Loucy (cell line): ENCODE measurements at regions not wholly inside any gene's neighbourhood (a gene's known extent, or its start where the extent isn't known, plus 50 kb on each side); places are given as distances from the start of the nearest gene placed in this dataset.

ENCODE experiments used
- EZH2phosphoT487 ChIP-seq: fragments of 200-600 bp; IDR thresholded peaks from 2 replicates; pipeline ENCODE4 v1.6.1; 2018; ENCODE audit warnings: antibody characterized with exemption, mild to moderate bottlenecking, moderate library complexity, borderline replicate concordance
- TF ChIP-seq, protein P1 (sequence below): fragments of 200-600 bp; sonication (generic); conservative IDR thresholded peaks from 2 replicates; pipeline ENCODE4 v1.5.1; 2014; ENCODE audit warnings: mild to moderate bottlenecking, antibody characterized with exemption, low read length

DNA sequence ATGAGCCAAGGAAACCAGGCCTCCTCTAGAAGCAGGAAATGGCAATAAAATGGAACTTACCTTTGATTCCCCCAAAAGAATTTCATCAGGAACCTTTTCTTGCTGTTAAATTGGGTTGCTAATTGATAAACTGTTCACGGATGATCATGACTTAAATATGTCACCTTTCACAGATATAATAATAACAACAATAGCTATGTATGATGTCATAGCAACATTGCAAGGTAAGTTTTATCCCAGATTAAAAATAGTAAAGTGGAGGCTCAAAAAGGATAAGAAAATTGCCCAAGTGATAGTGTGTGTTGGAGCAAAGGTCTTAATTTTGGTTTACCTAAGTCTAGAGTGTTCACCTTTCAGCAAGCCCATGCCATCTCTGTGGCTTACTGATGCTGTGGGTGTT lies 357.6 kb upstream of the CELF2 start:
- TF ChIP-seq, protein P1, sequence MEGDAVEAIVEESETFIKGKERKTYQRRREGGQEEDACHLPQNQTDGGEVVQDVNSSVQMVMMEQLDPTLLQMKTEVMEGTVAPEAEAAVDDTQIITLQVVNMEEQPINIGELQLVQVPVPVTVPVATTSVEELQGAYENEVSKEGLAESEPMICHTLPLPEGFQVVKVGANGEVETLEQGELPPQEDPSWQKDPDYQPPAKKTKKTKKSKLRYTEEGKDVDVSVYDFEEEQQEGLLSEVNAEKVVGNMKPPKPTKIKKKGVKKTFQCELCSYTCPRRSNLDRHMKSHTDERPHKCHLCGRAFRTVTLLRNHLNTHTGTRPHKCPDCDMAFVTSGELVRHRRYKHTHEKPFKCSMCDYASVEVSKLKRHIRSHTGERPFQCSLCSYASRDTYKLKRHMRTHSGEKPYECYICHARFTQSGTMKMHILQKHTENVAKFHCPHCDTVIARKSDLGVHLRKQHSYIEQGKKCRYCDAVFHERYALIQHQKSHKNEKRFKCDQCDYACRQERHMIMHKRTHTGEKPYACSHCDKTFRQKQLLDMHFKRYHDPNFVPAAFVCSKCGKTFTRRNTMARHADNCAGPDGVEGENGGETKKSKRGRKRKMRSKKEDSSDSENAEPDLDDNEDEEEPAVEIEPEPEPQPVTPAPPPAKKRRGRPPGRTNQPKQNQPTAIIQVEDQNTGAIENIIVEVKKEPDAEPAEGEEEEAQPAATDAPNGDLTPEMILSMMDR, result no peak
- no peak for TF ChIP-seq EZH2phosphoT487
